Activated gamma-delta T cell treated with anti-CD3 and anti-CD28 coated beads, Interleukin-2, amount 50 U/mL, for 16 hours (primary cell): ENCODE measurements at regions not wholly inside any gene's neighbourhood (a gene's known extent, or its start where the extent isn't known, plus 50 kb on each side); places are given as distances from the start of the nearest gene placed in this dataset.
"Not testable (repeated sequence)": the region's sequence is repeated elsewhere in the genome, so short reads cannot be mapped to it uniquely, and the experiment has no call there.

ENCODE experiments used
- DNase-seq: peaks from one replicate; pipeline ENCODE4 v3.0.0-alpha.2; 2020; ENCODE audit warnings: low read depth

DNA sequence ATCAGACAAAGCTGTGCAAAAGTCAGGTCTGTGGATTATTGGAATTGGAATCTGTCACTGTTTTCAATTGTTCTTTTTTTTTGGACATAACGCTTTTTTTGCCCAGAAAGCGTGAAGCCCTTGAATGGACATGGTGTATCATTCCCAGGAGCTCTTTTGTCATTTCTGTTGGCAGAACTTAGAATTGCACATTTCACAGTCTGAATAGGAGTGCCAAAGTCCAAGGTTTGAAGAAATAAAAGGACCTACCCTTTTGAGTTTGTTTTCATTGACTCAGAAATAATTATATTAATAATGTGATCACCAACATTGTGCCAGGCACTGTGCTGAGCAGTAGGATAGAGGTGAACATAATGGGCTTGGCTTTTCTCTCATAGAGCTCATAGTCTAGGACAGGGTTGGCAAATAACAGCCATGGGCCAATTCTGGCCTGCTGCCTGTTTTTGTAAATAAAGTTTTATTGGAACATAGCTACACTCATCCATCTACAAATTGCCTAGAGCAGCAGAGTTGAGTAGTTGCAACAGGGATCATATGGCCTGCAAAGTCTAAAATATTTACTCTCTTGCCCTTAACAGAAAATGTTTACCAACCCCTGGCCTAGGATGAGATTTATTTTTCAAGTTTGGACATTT lies 62.6 kb upstream of the ATXN1 start:
- DNase-seq, result no peak

GRCh38 chr6:16822975-16823717 lies 61.9 kb upstream of the ATXN1 start:
- no peak for DNase-seq

DNA sequence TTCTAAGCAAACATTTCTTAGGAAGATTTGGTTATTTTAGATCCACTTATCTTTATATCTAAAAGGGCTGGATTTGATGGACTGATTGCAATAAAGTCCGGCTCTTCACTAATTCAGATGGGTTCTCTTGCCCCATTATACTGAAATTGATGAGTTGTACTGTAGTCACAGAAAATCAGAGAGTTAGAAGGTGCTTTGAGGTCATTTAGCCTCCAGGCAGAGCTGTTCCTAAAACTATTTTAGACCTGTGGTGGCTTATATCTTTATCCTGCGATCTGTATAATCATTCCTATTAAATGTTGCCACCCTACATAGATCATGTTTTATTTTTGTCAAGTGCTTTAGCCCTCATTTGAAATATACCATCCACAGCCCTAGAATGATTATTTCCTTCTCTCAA lies 61.3 kb upstream of the ATXN1 start:
- no peak for DNase-seq

- no peak for DNase-seq
Measured at GRCh38 chr6:16821834-16822264, 60.6 kb upstream of the ATXN1 start.

GRCh38 chr6:16820262-16820661 lies 59.0 kb upstream of the ATXN1 start:
- not testable (repeated sequence) for DNase-seq

GRCh38 chr6:16819752-16820151 lies 58.5 kb upstream of the ATXN1 start:
- DNase-seq, result no peak

DNA sequence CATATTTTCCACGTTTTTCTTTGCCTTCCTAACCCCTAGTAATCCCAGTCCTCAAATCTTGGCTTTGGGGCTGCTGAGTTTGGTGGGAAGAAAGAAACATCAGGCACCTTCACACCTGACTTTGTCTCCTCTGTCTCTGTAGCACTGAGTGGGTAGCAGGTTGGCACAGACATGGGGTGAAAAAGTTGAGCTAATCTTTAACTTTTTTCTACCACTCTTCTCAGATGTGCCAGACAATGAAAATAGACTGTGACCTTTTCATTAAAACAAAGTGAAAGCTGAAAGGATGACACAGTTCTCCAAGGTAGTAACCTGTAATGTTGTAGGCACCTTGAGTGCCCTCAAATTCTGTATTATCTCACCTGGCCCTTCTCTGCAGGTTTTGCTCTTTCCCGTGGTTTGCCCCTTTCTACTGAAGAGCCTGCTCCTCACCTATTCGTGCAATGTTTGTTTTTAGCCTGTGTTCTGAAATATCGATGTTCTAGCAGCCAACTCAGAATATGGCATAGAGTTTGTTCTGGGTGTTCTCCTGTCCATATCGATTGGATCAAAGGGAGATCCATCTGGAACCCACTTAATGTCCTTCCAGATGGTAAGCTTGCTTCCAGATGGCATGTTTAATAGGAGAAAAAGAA lies 57.8 kb upstream of the ATXN1 start:
- no peak for DNase-seq

- no peak for DNase-seq
Measured at GRCh38 chr6:16817594-16817993, 56.3 kb upstream of the ATXN1 start.

DNA sequence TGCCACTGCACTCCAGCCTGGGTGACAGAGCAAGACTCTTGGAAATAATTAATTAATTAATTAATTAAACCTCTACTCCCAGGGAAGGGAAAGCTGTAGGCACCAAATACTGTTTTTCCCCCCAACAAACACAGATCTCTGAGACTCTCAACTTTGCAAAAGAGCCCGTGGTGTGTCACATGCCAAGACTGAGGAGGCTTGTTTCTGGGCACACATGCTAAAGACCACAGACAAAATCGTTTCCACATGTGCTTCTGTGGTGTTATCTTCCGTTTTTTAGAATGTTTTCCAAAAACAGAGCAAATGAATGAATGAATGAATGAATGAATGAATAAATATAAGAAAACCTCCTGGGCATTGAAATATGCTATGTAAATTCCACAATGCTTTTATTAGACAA lies 55.6 kb upstream of the ATXN1 start:
- no peak for DNase-seq

GRCh38 chr6:16812993-16813392 lies 51.7 kb upstream of the ATXN1 start:
- no peak for DNase-seq

DNA sequence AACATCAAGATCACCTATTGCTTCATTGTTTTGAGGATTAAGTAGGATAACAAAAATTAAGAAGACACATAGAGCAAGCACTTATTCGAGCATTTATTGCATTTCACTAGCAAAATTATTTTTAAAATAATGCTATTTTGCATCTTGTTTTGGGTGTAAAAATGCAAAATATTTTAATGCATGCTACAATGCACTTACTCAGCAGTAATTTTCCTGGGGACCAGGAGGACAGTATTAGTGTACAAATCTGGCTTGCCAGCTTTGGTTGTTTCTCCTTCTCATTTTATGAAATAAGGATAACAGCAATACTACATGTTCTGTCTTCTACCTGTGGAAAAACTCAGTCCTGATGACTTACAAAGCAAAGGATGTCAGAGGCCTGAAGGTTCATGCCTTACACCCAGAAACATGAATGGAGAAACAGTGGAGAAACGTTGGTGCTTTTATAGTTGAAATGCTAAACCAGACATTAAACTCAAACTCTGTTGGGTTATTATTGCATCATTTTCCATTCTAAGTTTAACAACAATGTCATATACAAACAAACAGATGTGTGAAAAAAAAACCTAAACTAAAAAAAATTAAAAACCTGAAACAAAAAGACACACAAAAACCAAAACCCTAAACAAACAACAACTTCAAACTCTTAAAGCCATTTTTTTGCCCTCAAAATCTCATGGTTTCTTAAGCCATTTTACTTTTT lies 50.2 kb upstream of the ATXN1 start:
- no peak for DNase-seq
